GM19240 (cell line): ENCODE measurements at regions not wholly inside any gene's neighbourhood (a gene's known extent, or its start where the extent isn't known, plus 50 kb on each side); places are given as distances from the start of the nearest gene placed in this dataset.

Source experiments
- DNase-seq: peaks from one replicate; pipeline ENCODE4 v3.0.0; 2011; ENCODE audit warnings: low spot score; ENCODE audit not compliant: insufficient read length

DNA sequence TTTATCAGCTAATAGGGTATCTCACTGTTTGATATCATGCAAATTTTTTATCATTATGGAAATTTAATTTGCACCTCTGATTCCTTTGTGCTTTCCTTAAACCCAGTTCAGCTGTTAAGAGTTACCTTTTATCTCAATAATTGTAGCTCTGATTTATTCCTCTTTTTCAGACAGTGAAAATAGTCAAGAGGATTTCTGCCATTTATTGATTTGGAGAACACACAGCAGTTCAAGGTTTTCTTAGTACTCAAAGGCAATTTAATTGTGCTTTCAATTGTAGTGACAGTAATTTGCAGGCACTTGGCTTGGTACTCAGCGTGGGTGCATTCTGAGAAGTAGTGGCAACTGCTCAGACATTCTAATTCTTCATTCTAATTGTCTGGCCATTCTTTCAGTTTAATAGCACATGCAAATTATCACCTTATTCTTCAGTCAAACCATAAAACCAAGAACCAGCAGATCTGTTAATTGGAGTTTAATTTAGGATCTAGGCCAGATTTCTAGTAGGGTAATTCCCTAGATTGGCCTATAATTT, 709.3 kb downstream of the RPS29 start:
- no peak for DNase-seq

DNA sequence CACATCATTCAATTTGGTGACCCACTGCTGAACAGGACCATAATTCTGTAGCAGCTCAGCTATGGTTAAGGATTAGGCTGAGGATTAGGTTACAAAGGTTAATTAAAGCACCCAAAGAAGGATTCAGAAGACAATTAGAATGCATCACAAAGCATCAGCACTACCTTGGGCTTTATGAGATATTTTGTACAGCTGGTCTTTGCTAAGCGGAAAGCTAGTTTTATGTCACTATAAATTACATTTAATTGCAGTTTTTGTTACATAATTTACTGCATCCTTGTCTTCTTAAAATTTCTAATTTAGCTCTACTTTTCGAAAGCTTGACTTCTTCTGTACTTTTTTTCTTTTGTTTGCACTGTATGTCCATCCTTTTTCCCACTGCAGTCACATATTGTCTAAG, 711.5 kb downstream of the RPS29 start:
- no peak for DNase-seq

- no peak for DNase-seq
Measured at GRCh38 chr14:48857366-48857765, 728.8 kb downstream of the RPS29 start.

- no peak for DNase-seq
Measured at GRCh38 chr14:48853159-48853558, 733.0 kb downstream of the RPS29 start.

DNA sequence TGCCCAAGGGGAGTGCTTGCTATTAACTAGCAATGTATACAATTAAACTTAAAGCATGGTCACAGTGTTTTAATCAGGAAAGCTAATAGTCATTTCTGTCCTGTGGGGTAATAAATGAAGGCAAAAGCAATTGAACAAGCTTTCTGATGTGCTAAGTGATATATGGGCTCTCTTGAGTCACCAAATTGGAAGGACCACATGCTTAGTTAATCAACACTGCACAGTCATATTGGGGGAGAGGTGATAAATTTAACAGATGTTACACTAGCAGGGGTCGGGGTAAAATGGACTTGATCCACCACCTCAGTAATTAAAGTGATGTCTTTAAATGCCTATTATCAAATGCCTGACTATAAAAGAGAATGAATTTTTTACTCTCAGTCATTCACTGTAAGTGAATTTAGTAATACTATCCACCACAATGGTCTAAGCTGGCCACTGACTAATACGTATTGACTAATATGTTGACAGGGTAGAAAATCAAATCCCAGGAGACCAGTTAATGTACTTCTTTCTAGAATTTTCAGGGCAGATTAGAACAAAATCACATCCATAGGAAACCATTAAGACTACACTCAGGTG, 736.3 kb downstream of the RPS29 start:
- no peak for DNase-seq

GRCh38 chr14:48842785-48843184, 743.4 kb downstream of the RPS29 start:
- no peak for DNase-seq

DNA sequence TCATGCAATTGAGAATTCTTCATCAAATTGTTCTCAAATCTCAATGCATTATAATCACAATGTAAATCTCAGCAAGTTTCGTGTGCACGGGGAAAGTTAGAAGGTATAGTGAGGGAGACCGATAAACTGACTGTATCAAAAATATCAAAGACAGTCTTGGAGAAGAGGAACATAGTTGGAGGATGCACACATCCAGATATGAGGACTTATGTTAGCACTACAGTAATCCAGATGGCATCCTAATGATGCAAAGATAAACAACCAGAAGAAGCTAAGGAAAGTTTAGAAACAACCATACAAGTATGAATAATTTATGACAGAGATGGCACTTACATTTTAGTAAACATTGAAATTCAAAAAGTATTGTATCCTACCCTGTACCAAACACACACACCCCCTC, 760.1 kb downstream of the RPS29 start:
- DNase-seq = no peak

GRCh38 chr14:48814562-48814961, 771.6 kb downstream of the RPS29 start:
- DNase-seq = no peak

DNA sequence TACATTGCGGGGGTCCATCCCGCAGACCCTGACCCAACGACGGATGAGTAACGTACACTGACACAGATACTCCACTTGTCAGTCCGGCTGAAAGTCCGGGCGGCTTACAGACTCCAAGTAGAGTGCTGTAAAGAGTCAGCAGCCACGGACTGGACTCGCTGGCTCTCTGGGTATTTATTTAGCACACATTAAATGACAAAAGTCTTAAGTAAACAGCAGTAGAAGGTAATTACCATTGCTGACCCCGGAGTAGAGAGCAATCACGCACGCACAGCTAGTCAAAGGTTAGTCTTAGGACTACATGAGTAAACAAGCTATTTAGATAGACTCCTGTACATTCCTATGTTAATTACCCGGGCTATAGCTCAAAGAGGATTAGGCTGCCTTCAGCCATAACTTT, 780.9 kb downstream of the RPS29 start:
- no peak for DNase-seq

DNA sequence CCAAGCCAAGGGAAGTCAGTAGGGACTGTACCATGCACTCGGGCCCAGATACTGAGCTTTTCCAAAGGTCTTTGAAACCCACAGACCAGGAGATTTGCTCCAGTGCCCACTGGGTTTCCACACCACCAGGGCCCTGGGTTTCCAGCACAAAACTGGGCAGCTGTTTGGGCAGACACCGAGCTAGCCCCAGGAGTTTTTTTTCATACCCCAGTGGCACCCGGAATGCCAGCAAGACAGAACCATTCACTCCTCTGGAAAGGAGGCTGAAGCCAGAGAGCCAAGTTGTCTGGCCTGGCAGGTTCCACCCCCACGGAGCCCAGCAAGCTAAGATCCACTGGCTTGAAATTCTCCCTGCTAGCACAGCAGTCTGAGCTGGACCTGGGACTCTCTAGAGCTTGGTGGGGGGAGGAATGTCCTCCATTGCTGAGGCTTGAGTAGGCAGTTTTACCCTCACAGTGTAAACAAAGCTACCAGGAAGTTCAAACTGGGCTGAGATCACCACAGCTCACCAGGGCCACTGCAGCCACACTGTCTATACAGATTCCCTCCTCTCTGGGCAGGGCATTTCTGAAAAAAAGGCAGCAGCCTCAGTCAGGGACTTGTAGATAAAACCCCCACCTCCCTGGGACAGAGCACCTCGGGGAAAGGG, 793.7 kb downstream of the RPS29 start:
- DNase-seq = no peak

GRCh38 chr14:48788771-48789170, 797.4 kb downstream of the RPS29 start:
- no peak for DNase-seq

GRCh38 chr14:48786498-48786897, 799.7 kb downstream of the RPS29 start:
- no peak for DNase-seq

GRCh38 chr14:48771717-48772116, 814.5 kb downstream of the RPS29 start:
- no peak for DNase-seq

GRCh38 chr14:48751293-48751692, 834.9 kb downstream of the RPS29 start:
- no peak for DNase-seq

GRCh38 chr14:48748151-48748675, 838.0 kb downstream of the RPS29 start:
- no peak for DNase-seq

DNA sequence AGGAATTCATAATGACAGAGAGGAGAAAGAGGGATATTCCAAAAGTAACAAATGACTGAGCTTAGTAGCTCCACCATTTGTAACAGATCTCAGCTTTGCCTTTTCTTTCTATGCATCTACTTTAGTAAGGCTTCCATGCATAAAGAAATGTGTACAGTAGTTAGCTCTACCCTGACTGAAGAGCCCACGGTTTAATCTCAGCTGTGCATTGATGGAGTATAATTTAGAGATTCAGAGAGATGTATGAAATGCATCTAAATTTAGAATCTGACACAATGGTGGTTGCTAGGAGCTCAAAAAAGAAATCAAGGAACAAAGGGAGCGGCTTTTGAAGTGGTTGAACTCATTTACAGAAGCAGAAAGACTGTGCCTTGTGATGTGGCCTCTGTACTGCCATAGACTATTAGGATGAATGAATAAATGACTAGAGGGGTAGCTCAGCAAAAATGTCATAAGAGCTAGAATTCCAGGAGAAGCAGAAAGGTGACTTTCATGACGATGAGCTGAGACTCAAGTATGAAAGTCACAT, 838.6 kb downstream of the RPS29 start:
- no peak for DNase-seq

DNA sequence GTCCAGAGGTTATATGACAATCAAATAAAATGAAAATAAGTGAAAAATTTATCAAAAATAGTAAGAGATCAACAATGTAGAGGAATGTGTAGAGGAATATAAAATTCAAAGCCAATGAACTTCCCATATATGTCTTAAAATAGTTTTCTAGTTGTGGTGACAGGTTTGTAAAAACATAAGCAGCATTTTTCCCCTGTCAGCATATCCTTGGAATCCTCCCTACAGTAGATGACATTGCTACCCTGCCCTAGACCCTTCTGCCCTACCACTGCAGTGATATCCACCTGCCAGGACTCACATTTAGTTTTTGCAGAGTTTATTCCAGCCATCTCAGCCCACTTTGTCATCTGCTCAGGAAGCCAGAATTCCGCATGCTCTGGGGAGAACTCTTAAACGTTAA, 842.0 kb downstream of the RPS29 start:
- no peak for DNase-seq

DNA sequence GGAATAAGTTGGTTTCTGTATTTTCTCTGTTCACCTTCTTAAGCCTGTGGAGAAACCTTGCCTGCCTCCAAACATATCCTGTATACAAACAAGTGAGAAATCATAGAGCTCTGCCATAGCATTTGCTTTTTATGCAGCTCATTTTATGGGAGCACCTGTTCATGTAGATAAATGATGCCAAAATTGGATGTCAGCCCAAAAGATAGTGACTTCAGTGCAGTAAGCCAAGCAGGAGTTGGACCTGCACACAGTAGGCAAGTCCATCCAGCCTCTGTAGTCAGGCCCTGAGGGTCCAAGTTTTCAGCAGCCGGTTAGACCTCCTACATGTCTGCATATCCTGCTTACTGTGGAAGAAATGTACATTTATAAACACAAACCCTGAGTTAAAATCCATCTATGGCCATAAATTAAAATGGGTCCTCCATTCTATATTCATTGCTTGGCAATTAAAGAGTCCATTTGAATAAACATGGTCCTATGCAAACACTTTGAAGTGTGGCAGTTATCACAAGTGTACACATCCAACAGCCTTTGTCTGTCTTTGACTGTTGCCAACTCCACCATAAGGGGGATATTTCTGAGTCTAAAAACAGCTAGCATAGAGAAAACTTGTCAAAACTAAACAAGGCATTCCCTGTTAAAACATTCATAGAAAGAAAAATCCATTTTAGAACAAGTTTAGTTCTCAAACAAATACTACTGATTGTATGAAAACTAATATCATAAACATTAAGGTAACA, 847.8 kb downstream of the RPS29 start:
- DNase-seq = no peak

GRCh38 chr14:48735607-48736006, 850.6 kb downstream of the RPS29 start:
- no peak for DNase-seq

DNA sequence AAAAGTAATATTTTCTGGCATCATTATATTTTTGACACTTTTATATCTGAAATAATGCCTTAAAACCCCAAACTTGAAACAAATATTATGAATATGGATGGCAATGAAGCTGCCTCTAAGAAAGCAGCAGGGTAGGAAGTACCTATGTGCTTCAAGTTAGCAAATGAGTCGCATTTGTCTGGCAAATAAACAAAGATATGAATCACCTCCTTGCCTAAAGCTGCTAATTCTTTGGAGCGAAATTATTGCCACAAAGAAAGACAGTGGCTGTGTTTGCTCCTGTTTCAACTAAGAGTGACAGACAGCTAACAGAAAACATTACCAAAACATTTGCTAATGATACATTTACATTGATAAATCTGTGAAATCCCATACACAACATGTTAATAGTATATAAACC, 854.9 kb downstream of the RPS29 start:
- DNase-seq = no peak

DNA sequence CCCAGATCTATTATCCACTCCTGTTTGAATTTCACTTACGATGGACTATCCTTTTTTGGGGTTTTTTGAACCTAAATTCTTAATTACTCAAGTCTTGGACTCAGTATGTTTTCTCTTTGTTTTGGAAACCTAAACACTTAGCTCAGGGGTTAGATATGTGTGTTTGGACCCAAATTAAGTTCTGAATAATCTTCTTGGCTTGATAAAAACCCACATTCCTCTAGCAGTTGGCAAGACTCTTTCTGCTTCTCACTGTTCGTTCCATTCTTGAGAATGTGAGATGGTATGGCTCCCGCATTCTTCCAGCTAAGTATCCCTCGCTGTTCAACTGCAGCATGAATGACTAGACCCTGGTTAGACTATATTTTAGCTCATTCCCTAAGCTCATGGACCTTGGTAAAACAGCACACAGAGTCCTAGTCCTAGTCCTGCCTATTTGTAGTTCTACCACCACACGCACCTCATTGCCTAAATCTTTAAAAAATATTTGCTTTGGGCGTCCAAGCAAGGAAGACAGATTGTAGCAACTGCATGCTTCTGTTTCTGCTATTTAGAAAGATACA, 860.0 kb downstream of the RPS29 start:
- no peak for DNase-seq
